ENCODE measurements at regions not wholly inside any gene's neighbourhood (a gene's known extent, or its start where the extent isn't known, plus 50 kb on each side); places are given as distances from the start of the nearest gene placed in this dataset.

- H3K4me3 ChIP-seq (ENCODE audit: low read length) = no peak overlapping the region
- peaks cover 6% of the 10 kb centered on the region for H3K9me3 ChIP-seq (ENCODE audit: control insufficient read depth, low read length)
- Mint-ChIP-seq H3K4me1 (no peaks in the 10 kb centered on the region), H3K9me3 (peaks cover 9% of the 10 kb centered on the region), H3K27me3 (ENCODE audit: insufficient read depth) (no peaks in the 10 kb centered on the region), H3K36me3 (ENCODE audit: low read depth) (no peaks in the 10 kb centered on the region), H3K4me3 (no peak overlapping the region), H3K27ac (no peak overlapping the region)
- H3K27ac ChIP-seq (ENCODE audit: low read depth, low read length) = no peak overlapping the region
- no peak for TF ChIP-seq CTCF (conservative IDR thresholded peaks at IDR 0.05)
- DNase-seq = no peak
- no peaks in the 10 kb centered on the region for H3K36me3 ChIP-seq (ENCODE audit: control insufficient read depth, insufficient read depth, low read length)
- no peaks in the 10 kb centered on the region for H3K4me1 ChIP-seq (ENCODE audit: control insufficient read depth, insufficient read depth, low read length)
- 83% methylated on average over 5 of the region's 5 CpGs; no CpG with 5 or more reads in 1 of the 2 experiments for WGBS, 2 experiments (ENCODE audit: insufficient coverage in 1 of 2, insufficient read length in 1 of 2)
- no peaks in the 10 kb centered on the region for H3K27me3 ChIP-seq (ENCODE audit: control insufficient read depth, insufficient read depth, low read length, poor library complexity, severe bottlenecking)
- H3K9ac ChIP-seq (ENCODE audit: extremely low read depth, low read length, poor library complexity, severe bottlenecking) = no peak overlapping the region
Observed at GRCh38 chr12:68477906-68478305, 132.8 kb upstream of the RAP1B start.

GRCh38 chr12:68478516-68479260, 132.0 kb upstream of the RAP1B start:
- H3K27ac ChIP-seq (ENCODE audit: low read depth, low read length) = no peak overlapping the region

GRCh38 chr12:68479261-68479895, 131.3 kb upstream of the RAP1B start:
- WGBS, 2 experiments (ENCODE audit: insufficient coverage in 1 of 2, insufficient read length in 1 of 2) = 71 to 83% methylated on average over 1 to 3 of the region's 4 CpGs
- no peaks in the 10 kb centered on the region for H3K4me1 ChIP-seq (ENCODE audit: control insufficient read depth, insufficient read depth, low read length)
- Mint-ChIP-seq H3K4me3 (no peak overlapping the region), H3K27me3 (ENCODE audit: insufficient read depth) (no peaks in the 10 kb centered on the region), H3K36me3 (ENCODE audit: low read depth) (no peaks in the 10 kb centered on the region), H3K27ac (no peak overlapping the region), H3K9me3 (peaks cover 9% of the 10 kb centered on the region), H3K4me1 (peaks cover 2% of the 10 kb centered on the region)
- H3K36me3 ChIP-seq (ENCODE audit: control insufficient read depth, insufficient read depth, low read length) = no peaks in the 10 kb centered on the region
- no peak for TF ChIP-seq CTCF (conservative IDR thresholded peaks at IDR 0.05)
- peak overlapping the region; percentile 19 for H3K27ac ChIP-seq (ENCODE audit: low read depth, low read length)
- H3K9ac ChIP-seq (ENCODE audit: extremely low read depth, low read length, poor library complexity, severe bottlenecking) = no peak overlapping the region
- H3K27me3 ChIP-seq (ENCODE audit: control insufficient read depth, insufficient read depth, low read length, poor library complexity, severe bottlenecking) = no peaks in the 10 kb centered on the region
- peaks cover 6% of the 10 kb centered on the region for H3K9me3 ChIP-seq (ENCODE audit: control insufficient read depth, low read length)
- no peak overlapping the region for H3K4me3 ChIP-seq (ENCODE audit: low read length)
- DNase-seq = no peak

More at GRCh38 chr12:68478516-68479260, 132.0 kb upstream of the RAP1B start:
- Mint-ChIP-seq H3K27ac (no peak overlapping the region), H3K9me3 (peaks cover 9% of the 10 kb centered on the region), H3K4me1 (no peaks in the 10 kb centered on the region), H3K36me3 (ENCODE audit: low read depth) (no peaks in the 10 kb centered on the region), H3K27me3 (ENCODE audit: insufficient read depth) (no peaks in the 10 kb centered on the region), H3K4me3 (no peak overlapping the region)
- Histone ChIP-seq H3K9me3 (ENCODE audit: control insufficient read depth, low read length) (peaks cover 6% of the 10 kb centered on the region), H3K4me1 (ENCODE audit: control insufficient read depth, insufficient read depth, low read length) (no peaks in the 10 kb centered on the region), H3K9ac (ENCODE audit: extremely low read depth, low read length, poor library complexity, severe bottlenecking) (no peak overlapping the region), H3K4me3 (ENCODE audit: low read length) (no peak overlapping the region), H3K27me3 (ENCODE audit: control insufficient read depth, insufficient read depth, low read length, poor library complexity, severe bottlenecking) (no peaks in the 10 kb centered on the region), H3K36me3 (ENCODE audit: control insufficient read depth, insufficient read depth, low read length) (no peaks in the 10 kb centered on the region)
- WGBS, 2 experiments (ENCODE audit: insufficient coverage in 1 of 2, insufficient read length in 1 of 2) = 100% methylated on average over 1 of the region's 1 CpG; no CpG with 5 or more reads in 1 of the 2 experiments
- DNase-seq = no peak
- no peak for TF ChIP-seq CTCF (conservative IDR thresholded peaks at IDR 0.05)
